WTC11 (cell line): ENCODE measurements at regions not wholly inside any gene's neighbourhood (a gene's known extent, or its start where the extent isn't known, plus 50 kb on each side); places are given as distances from the start of the nearest gene placed in this dataset.

Experiments used
- ATAC-seq: fragments of 200-7000 bp; cut with Tn5 transposase; 2 replicates; pipeline ENCODE4 v1.10.0; 2021; ENCODE audit warnings: mild to moderate bottlenecking, moderate library complexity
- CTCF ChIA-PET: fragments of 300-600 bp; sonication (Branson Sonifier 250); formaldehyde crosslinking; loops from one replicate; lab custom pipeline; 2021; ENCODE audit warnings: antibody characterized with exemption; lab: Charles Lee
- POLR2A ChIA-PET: fragments of 350-600 bp; sonication (Branson Sonifier 250); formaldehyde crosslinking; loops from one replicate; lab custom pipeline; 2021; ENCODE audit warnings: antibody characterized with exemption; lab: Charles Lee
- DNase-seq: peaks from one replicate; pipeline ENCODE4 v3.0.0; 2021; ENCODE audit warnings: low spot score
- H3K27ac Mint-ChIP-seq: 2 replicates; pipeline ENCODE4 v1.8.0; 2021; ENCODE audit warnings: mixed read lengths
- H3K27me3 Mint-ChIP-seq: 2 replicates; pipeline ENCODE4 v1.8.0; 2021; ENCODE audit warnings: low read depth, mild to moderate bottlenecking, moderate library complexity, mixed read lengths
- H3K36me3 Mint-ChIP-seq: 2 replicates; pipeline ENCODE4 v1.8.0; 2021; ENCODE audit warnings: mixed read lengths
- H3K4me1 Mint-ChIP-seq: 2 replicates; pipeline ENCODE4 v1.8.0; 2022; ENCODE audit warnings: mixed read lengths
- H3K4me3 Mint-ChIP-seq: 2 replicates; pipeline ENCODE4 v1.8.0; 2021; ENCODE audit warnings: mild to moderate bottlenecking, moderate library complexity, mixed read lengths
- H3K9me3 Mint-ChIP-seq: 2 replicates; pipeline ENCODE4 v1.8.0; 2021; ENCODE audit warnings: mixed read lengths
- CDX4 ChIP-seq: fragments of 250-450 bp; sonication (Bioruptor Pico); IDR thresholded peaks from 2 replicates; pipeline ENCODE4 v1.9.0; 2021; ENCODE audit warnings: moderate library complexity, mild to moderate bottlenecking, inconsistent platforms, borderline replicate concordance
- FOXJ3 ChIP-seq: sonication (generic); formaldehyde crosslinking; IDR thresholded peaks from 2 replicates; pipeline ENCODE4 v1.9.0; 2021; ENCODE audit warnings: missing genetic modification reagents, mild to moderate bottlenecking, borderline replicate concordance
- GTF2I ChIP-seq: fragments of 250-450 bp; sonication (Bioruptor Pico); conservative IDR thresholded peaks from 2 replicates; pipeline ENCODE4 v1.4.0; 2021; ENCODE audit warnings: mild to moderate bottlenecking
- MXD4 ChIP-seq: fragments of 250-450 bp; sonication (Bioruptor Pico); IDR thresholded peaks from 2 replicates; pipeline ENCODE4 v1.8.0; 2021; ENCODE audit warnings: mild to moderate bottlenecking, moderate library complexity, borderline replicate concordance
- NFATC4 ChIP-seq: fragments of 250-450 bp; sonication (Bioruptor Pico); IDR thresholded peaks from 2 replicates; pipeline ENCODE4 v1.9.0; 2021; ENCODE audit warnings: mild to moderate bottlenecking
- PRDM15 ChIP-seq: sonication (generic); formaldehyde crosslinking; IDR thresholded peaks from 2 replicates; pipeline ENCODE4 v1.8.0; 2022; ENCODE audit warnings: missing genetic modification reagents
- SOX15 ChIP-seq: fragments of 250-450 bp; sonication (Bioruptor Pico); IDR thresholded peaks from 2 replicates; pipeline ENCODE4 v1.9.0; 2021; ENCODE audit warnings: mild to moderate bottlenecking
- TEAD4 ChIP-seq: sonication (generic); formaldehyde crosslinking; IDR thresholded peaks from 2 replicates; pipeline ENCODE4 v1.8.0; 2022; ENCODE audit warnings: mild to moderate bottlenecking, missing genetic modification reagents
- ZBTB21 ChIP-seq: sonication (generic); formaldehyde crosslinking; IDR thresholded peaks from 2 replicates; pipeline ENCODE4 v1.8.1; 2023; ENCODE audit warnings: mild to moderate bottlenecking, missing genetic modification reagents, borderline replicate concordance
- ZNF425 ChIP-seq: fragments of 250-450 bp; sonication (Bioruptor Pico); conservative IDR thresholded peaks from 2 replicates; pipeline ENCODE4 v1.9.0; 2021; ENCODE audit warnings: mild to moderate bottlenecking
- ZSCAN18 ChIP-seq: fragments of 250-450 bp; sonication (Bioruptor Pico); IDR thresholded peaks from 2 replicates; pipeline ENCODE4 v2.1.2; 2022; ENCODE audit warnings: mild to moderate bottlenecking, moderate library complexity

GRCh38 chr6:122347280-122347679 is 52.2 kb upstream of the HSF2 start:
- DNase-seq (no peak), ATAC-seq (no peak)
- Mint-ChIP-seq H3K9me3 (no peaks in the 10 kb centered on the region), H3K36me3 (no peaks in the 10 kb centered on the region), H3K27me3 (no peaks in the 10 kb centered on the region; the same call in 1 of the 2 replicates), H3K4me3 (no peak overlapping the region), H3K27ac (no peak overlapping the region), H3K4me1 (no peaks in the 10 kb centered on the region)
- CTCF ChIA-PET = no interaction called here
- TF ChIP-seq NFATC4 (CRISPR knock-in tag) (no peak), TEAD4 (CRISPR knock-in tag) (no peak), CDX4 (no peak), MXD4 (no peak), FOXJ3 (CRISPR knock-in tag) (no peak), ZSCAN18 (CRISPR knock-in tag) (no peak), ZBTB21 (CRISPR knock-in tag) (no peak)
- POLR2A ChIA-PET = no interaction called here

- CTCF ChIA-PET = no interaction called here
- Mint-ChIP-seq H3K27me3 (no peaks in the 10 kb centered on the region; the same call in 1 of the 2 replicates), H3K4me1 (no peaks in the 10 kb centered on the region), H3K4me3 (no peak overlapping the region), H3K27ac (no peak overlapping the region), H3K9me3 (no peaks in the 10 kb centered on the region), H3K36me3 (no peaks in the 10 kb centered on the region)
- no peak for DNase-seq
- TF ChIP-seq PRDM15 (CRISPR knock-in tag) = no peak
- no peak for TF ChIP-seq ZNF425 (CRISPR knock-in tag)
- TF ChIP-seq GTF2I (CRISPR knock-in tag) = no peak
- TF ChIP-seq SOX15 (CRISPR knock-in tag) = no peak
- ATAC-seq = no peak
- POLR2A ChIA-PET = no interaction called here
These were observed 51.7 kb upstream of the HSF2 start for GRCh38 chr6:122347751-122348150.
